PC-3 (cell line): ENCODE measurements at regions not wholly inside any gene's neighbourhood (a gene's known extent, or its start where the extent isn't known, plus 50 kb on each side); places are given as distances from the start of the nearest gene placed in this dataset.

Source experiments
- ATAC-seq: fragments of 200-7000 bp; cut with Tn5 transposase; 2 replicates; pipeline ENCODE4 v1.9.1; 2020; ENCODE audit warnings: mild to moderate bottlenecking, moderate library complexity
- BruUV-seq: library from RNA; stranded (reverse); fragments of 400-500 nt; replicated peaks from 2 replicates; lab custom pipeline; 2021; lab: Mats Ljungman, UMichigan
- CTCF ChIA-PET: fragments of 300-600 bp; sonication (Branson Sonifier 250); formaldehyde crosslinking; loops from one replicate; lab custom pipeline; 2022; ENCODE audit warnings: antibody characterized with exemption; lab: Charles Lee
- POLR2A ChIA-PET: fragments of 300-600 bp; sonication (Branson Sonifier 250); formaldehyde crosslinking; loops from one replicate; lab custom pipeline; 2022; ENCODE audit warnings: antibody characterized with exemption; ENCODE audit not compliant: unreplicated experiment; lab: Charles Lee
- DNase-seq: peaks from one replicate; pipeline ENCODE4 v3.0.0-alpha.2; 2015
- H2AFZ ChIP-seq: fragments of 300-600 bp; sonication (generic); 2 replicates; pipeline ENCODE4 v1.6.0; 2016; ENCODE audit warnings: antibody characterized with exemption, low read length
- H3F3A ChIP-seq: fragments of 300-600 bp; sonication (generic); one replicate; pipeline ENCODE4 v1.6.0; 2017; ENCODE audit warnings: antibody characterized with exemption, low read length, control low read depth, mild to moderate bottlenecking; ENCODE audit not compliant: unreplicated experiment
- H3K27ac ChIP-seq: fragments of 300-600 bp; sonication (generic); 2 replicates; pipeline ENCODE4 v1.5.1; 2016; ENCODE audit warnings: mild to moderate bottlenecking, low read length
- H3K27me3 ChIP-seq: fragments of 300-600 bp; sonication (generic); 2 replicates; pipeline ENCODE4 v1.6.1; 2016; ENCODE audit warnings: low read length, mixed read lengths
- H3K36me3 ChIP-seq: fragments of 300-600 bp; sonication (generic); 2 replicates; pipeline ENCODE4 v1.6.1; 2016; ENCODE audit warnings: low read depth, mixed run types, low read length, mixed read lengths
- H3K4me1 ChIP-seq: fragments of 300-600 bp; sonication (generic); 2 replicates; pipeline ENCODE4 v1.5.1; 2016; ENCODE audit warnings: low read length; ENCODE audit not compliant: insufficient read depth
- H3K4me2 ChIP-seq: fragments of 300-600 bp; sonication (generic); 2 replicates; pipeline ENCODE4 v1.6.0; 2016; ENCODE audit warnings: low read length
- H3K4me3 ChIP-seq: fragments of 300-600 bp; sonication (generic); 2 replicates; pipeline ENCODE4 v1.5.1; 2016; ENCODE audit warnings: mild to moderate bottlenecking, low read length, mixed read lengths
- H3K79me2 ChIP-seq: fragments of 300-600 bp; sonication (generic); 2 replicates; pipeline ENCODE4 v1.6.1; 2017; ENCODE audit warnings: low read length, mixed read lengths
- H3K9ac ChIP-seq: fragments of 300-600 bp; sonication (generic); 2 replicates; pipeline ENCODE4 v1.6.0; 2016; ENCODE audit warnings: mild to moderate bottlenecking, low read length
- H3K9me2 ChIP-seq: fragments of 300-600 bp; sonication (generic); replicated peaks from 2 replicates; pipeline ENCODE4 v1.6.1; 2016; ENCODE audit warnings: mixed run types, low read length, mixed read lengths
- H3K9me3 ChIP-seq: fragments of 300-600 bp; sonication (generic); 2 replicates; pipeline ENCODE4 v1.6.1; 2016; ENCODE audit warnings: low read length, mixed read lengths
- H4K20me1 ChIP-seq: fragments of 300-600 bp; sonication (generic); 2 replicates; pipeline ENCODE4 v1.6.1; 2016; ENCODE audit warnings: low read length, mixed read lengths
- EZH2 ChIP-seq: fragments of 300-600 bp; sonication (generic); IDR thresholded peaks from one replicate; pipeline ENCODE4 v1.6.1; 2017; ENCODE audit warnings: antibody characterized with exemption, mild to moderate bottlenecking, low read length; ENCODE audit not compliant: unreplicated experiment
- EZH2phosphoT487 ChIP-seq: fragments of 300-600 bp; sonication (generic); IDR thresholded peaks from 2 replicates; pipeline ENCODE4 v1.6.1; 2018; ENCODE audit warnings: mild to moderate bottlenecking, antibody characterized with exemption, low read length, borderline replicate concordance
- intact Hi-C: fragments of 100-400 bp; cut with micrococcal nuclease; formaldehyde crosslinking; loops from 2 replicates; pipeline ENCODE4 v1.9.0; 2023
- TF ChIP-seq, protein P1 (sequence below): fragments of 300-600 bp; sonication (generic); conservative IDR thresholded peaks from 2 replicates; pipeline ENCODE4 v1.5.1; 2017; ENCODE audit warnings: antibody characterized with exemption, low read depth, mild to moderate bottlenecking, low read length

DNA sequence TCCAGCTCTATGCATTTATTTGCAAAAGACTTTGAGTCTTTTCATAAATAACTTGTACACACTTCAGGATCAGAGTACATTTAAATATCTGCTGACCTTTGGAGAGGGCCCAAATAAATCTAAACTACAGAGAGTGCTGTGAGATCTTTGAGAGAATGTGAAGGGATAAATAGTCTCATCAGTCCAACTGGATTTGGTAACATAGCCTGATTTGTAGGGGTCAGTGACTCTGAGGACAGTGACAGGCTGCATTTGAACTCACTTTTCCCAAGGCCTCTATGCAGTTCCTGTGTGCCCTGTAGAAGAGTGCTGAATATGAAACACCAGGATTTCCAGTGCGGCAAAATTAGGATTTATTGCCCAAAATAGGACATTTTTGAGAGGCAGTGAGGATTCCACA lies 136.2 kb downstream of the ZPLD1 start:
- H3K9me2 ChIP-seq = no peaks in the 10 kb centered on the region
- H3K4me1 ChIP-seq = no peaks in the 10 kb centered on the region
- H3K4me2 ChIP-seq = no peak overlapping the region
- BruUV-seq = no TSS peak
- no peak overlapping the region for H3K4me3 ChIP-seq
- intact Hi-C loops = no loop called here
- ATAC-seq = no peak
- DNase-seq = no peak
- H2AFZ ChIP-seq = no peak overlapping the region
- no peaks in the 10 kb centered on the region for H3K36me3 ChIP-seq
- H3K9ac ChIP-seq = no peak overlapping the region
- H3K9me3 ChIP-seq = no peaks in the 10 kb centered on the region
- no peak overlapping the region for H3K27ac ChIP-seq
- no peaks in the 10 kb centered on the region for H3F3A ChIP-seq
- H4K20me1 ChIP-seq = no peaks in the 10 kb centered on the region
- ChIA-PET CTCF (no interaction called here), POLR2A (no interaction called here)
- no peaks in the 10 kb centered on the region for H3K27me3 ChIP-seq
- no peaks in the 10 kb centered on the region for H3K79me2 ChIP-seq
- no peak for TF ChIP-seq EZH2phosphoT487
- no peak for TF ChIP-seq EZH2
- TF ChIP-seq, protein P1, sequence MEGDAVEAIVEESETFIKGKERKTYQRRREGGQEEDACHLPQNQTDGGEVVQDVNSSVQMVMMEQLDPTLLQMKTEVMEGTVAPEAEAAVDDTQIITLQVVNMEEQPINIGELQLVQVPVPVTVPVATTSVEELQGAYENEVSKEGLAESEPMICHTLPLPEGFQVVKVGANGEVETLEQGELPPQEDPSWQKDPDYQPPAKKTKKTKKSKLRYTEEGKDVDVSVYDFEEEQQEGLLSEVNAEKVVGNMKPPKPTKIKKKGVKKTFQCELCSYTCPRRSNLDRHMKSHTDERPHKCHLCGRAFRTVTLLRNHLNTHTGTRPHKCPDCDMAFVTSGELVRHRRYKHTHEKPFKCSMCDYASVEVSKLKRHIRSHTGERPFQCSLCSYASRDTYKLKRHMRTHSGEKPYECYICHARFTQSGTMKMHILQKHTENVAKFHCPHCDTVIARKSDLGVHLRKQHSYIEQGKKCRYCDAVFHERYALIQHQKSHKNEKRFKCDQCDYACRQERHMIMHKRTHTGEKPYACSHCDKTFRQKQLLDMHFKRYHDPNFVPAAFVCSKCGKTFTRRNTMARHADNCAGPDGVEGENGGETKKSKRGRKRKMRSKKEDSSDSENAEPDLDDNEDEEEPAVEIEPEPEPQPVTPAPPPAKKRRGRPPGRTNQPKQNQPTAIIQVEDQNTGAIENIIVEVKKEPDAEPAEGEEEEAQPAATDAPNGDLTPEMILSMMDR = no peak

DNA sequence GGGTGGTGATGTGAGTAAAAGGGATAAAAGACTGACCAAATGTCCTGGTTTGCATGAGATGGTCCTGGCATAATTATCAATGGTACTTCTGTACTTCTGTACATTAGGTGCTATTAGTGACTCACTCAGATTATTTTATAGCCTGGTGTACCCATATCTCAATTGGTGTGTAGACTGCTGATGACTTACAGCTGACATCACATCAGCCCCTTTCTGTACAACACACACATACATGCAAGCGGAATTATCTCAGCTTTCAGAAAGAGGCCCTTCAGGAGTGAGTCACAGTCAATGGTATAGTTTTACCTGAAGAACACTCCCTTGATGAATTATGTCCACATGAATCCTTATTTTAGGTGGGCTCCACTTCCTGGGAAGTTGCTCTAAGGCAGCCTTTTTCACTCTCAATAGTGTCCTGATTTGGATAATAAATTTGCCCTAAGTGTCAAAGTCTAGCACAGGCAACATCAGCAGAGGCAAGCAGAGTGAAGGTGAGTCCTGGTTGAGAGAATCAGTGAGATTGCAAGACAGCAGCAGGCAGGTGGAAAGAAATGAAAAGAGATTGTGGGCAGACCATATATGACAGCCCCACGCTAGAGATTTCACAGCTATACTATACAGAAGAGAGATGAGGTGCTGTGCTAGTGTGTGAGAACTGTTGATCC lies 137.0 kb downstream of the ZPLD1 start:
- CTCF ChIA-PET = no interaction called here
- no TSS peak for BruUV-seq

DNA sequence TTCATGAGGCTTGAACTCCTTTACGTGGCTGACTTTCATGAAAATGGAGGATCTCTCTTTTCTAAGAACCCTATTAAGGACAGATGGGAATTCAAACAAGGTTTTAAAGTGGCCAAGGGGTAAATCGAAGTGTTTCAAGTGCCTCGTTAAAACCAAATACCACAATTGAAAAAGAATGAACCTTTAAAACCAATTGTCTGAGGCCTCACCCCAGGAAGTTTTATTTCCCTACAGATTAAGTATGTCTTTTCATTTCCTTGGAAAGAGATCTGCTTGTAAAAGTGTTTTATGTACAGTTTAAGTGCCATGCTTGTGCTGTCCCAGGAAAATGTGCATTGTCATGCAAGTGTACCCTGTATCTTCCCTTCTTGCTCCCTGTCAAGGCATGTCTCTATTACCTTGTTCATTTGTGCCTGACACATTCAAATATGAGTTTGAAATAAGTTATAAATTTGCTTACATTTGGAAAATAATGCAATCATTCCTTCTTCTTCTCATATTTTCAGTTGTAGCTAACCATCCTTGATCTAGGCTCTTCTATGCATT lies 138.7 kb downstream of the ZPLD1 start:
- TF ChIP-seq EZH2phosphoT487 (no peak), EZH2 (no peak)
- TF ChIP-seq, protein P1 = no peak
- Histone ChIP-seq H3K9me3 (no peaks in the 10 kb centered on the region), H3K4me2 (no peak overlapping the region), H3F3A (no peaks in the 10 kb centered on the region), H4K20me1 (no peaks in the 10 kb centered on the region), H2AFZ (no peak overlapping the region), H3K4me3 (no peak overlapping the region), H3K27me3 (no peaks in the 10 kb centered on the region), H3K4me1 (no peaks in the 10 kb centered on the region), H3K9ac (no peak overlapping the region), H3K9me2 (no peaks in the 10 kb centered on the region), H3K36me3 (no peaks in the 10 kb centered on the region), H3K79me2 (no peaks in the 10 kb centered on the region), H3K27ac (no peak overlapping the region)
- no peak for DNase-seq
- ChIA-PET CTCF (no interaction called here), POLR2A (no interaction called here)
- intact Hi-C loops = no loop called here
- ATAC-seq = no peak
- no TSS peak for BruUV-seq

More for the DNA sequence above, 137.0 kb downstream of the ZPLD1 start:
- DNase-seq (no peak), ATAC-seq (no peak)
- Histone ChIP-seq H3K27ac (no peak overlapping the region), H3K4me3 (no peak overlapping the region), H3K36me3 (no peaks in the 10 kb centered on the region), H4K20me1 (no peaks in the 10 kb centered on the region), H3K9me2 (no peaks in the 10 kb centered on the region), H2AFZ (no peak overlapping the region), H3F3A (no peaks in the 10 kb centered on the region), H3K79me2 (no peaks in the 10 kb centered on the region), H3K9me3 (no peaks in the 10 kb centered on the region), H3K4me2 (no peak overlapping the region), H3K27me3 (no peaks in the 10 kb centered on the region), H3K4me1 (no peaks in the 10 kb centered on the region), H3K9ac (no peak overlapping the region)
- intact Hi-C loops = no loop called here
- TF ChIP-seq EZH2phosphoT487 (no peak), EZH2 (no peak)
- TF ChIP-seq, protein P1 = no peak
- POLR2A ChIA-PET = no interaction called here
